Breast epithelium (tissue), 3 donors: ENCODE measurements at regions not wholly inside any gene's neighbourhood (a gene's known extent, or its start where the extent isn't known, plus 50 kb on each side); places are given as distances from the start of the nearest gene placed in this dataset.

Experiments
- POLR2AphosphoS5 ChIP-seq, 3 donors: sonication (generic); formaldehyde crosslinking; IDR thresholded peaks; one replicate each; pipeline ENCODE4 v1.6.1; 2017; ENCODE audit warnings: antibody characterized with exemption in 3 of 3
- TF ChIP-seq, protein P1 (sequence below), 3 donors: fragments of 450-650 bp; IDR thresholded peaks; one replicate each; pipeline ENCODE4 v1.5.1; 2016 to 2017; ENCODE audit warnings: antibody characterized with exemption in 3 of 3, mild to moderate bottlenecking in 3 of 3, moderate library complexity in 3 of 3

DNA sequence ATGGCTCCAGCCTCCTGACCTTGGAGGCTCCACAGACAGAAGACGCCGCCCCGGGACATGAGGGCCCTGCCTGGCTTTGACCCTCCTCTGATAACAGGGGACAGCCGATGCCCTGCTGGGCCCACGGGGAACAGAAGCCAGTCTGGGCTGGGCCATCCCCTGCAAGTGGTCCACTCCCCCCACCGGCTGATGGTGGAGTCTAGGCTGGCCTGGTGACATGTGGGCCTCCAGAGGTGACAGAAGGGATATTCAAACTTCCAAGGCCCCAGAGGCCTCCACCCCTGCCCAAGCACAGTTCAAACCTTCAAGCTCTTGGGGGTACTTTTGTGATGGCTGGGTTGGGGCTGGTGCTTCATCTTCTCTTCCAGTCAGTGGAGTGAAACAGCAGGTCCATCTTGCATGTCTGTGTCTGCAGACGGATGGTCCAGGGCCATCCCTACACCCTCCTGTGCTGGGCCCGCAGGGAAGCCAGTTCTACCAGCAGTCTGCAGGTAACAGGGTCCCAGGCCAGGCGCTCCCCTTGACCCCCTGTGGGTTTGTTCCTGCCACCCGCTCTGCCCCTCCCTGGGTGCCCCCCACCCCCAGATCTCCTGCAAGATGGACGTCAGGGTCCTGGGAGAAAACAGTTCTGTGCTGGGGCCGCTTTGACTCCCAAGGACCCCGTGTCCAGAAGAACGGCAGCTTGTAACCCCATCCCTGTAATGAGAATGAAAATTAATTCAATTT is 929.9 kb downstream of the BRD1 start:
- TF ChIP-seq, protein P1, sequence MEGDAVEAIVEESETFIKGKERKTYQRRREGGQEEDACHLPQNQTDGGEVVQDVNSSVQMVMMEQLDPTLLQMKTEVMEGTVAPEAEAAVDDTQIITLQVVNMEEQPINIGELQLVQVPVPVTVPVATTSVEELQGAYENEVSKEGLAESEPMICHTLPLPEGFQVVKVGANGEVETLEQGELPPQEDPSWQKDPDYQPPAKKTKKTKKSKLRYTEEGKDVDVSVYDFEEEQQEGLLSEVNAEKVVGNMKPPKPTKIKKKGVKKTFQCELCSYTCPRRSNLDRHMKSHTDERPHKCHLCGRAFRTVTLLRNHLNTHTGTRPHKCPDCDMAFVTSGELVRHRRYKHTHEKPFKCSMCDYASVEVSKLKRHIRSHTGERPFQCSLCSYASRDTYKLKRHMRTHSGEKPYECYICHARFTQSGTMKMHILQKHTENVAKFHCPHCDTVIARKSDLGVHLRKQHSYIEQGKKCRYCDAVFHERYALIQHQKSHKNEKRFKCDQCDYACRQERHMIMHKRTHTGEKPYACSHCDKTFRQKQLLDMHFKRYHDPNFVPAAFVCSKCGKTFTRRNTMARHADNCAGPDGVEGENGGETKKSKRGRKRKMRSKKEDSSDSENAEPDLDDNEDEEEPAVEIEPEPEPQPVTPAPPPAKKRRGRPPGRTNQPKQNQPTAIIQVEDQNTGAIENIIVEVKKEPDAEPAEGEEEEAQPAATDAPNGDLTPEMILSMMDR (IDR thresholded peaks at IDR 0.05): no peak
- no peak for TF ChIP-seq POLR2AphosphoS5 (IDR thresholded peaks at IDR 0.05)
